Colonic mucosa (tissue), 4 donors: ENCODE measurements at regions not wholly inside any gene's neighbourhood (a gene's known extent, or its start where the extent isn't known, plus 50 kb on each side); places are given as distances from the start of the nearest gene placed in this dataset.

Experiments used
- DNase-seq: peaks from one replicate; pipeline ENCODE4 v3.0.0-alpha.2; 2020
- H3K27ac ChIP-seq: fragments of 200-600 bp; one replicate; pipeline ENCODE4 v1.8.0; 2021
- H3K27me3 ChIP-seq: fragments of 200-600 bp; one replicate; pipeline ENCODE4 v1.8.0; 2021
- H3K36me3 ChIP-seq: fragments of 200-600 bp; one replicate; pipeline ENCODE4 v1.8.0; 2021
- H3K4me1 ChIP-seq: fragments of 200-600 bp; one replicate; pipeline ENCODE4 v1.8.0; 2021; ENCODE audit warnings: mild to moderate bottlenecking
- H3K4me3 ChIP-seq: fragments of 200-600 bp; one replicate; pipeline ENCODE4 v1.8.0; 2021
- H3K9ac ChIP-seq, 2 donors: one replicate each; pipeline ENCODE4 v1.7.0; 2013; ENCODE audit warnings: control low read depth in 2 of 2, low read depth in 2 of 2, low read length in 2 of 2
- H3K9me3 ChIP-seq: fragments of 200-600 bp; one replicate; pipeline ENCODE4 v1.8.0; 2021
- intact Hi-C: fragments of 100-400 bp; cut with DNase I; formaldehyde crosslinking; loops from one replicate; pipeline ENCODE4 v1.14.1; 2022
- TF ChIP-seq, protein P1 (sequence below): fragments of 200-600 bp; IDR thresholded peaks from one replicate; pipeline ENCODE4 v1.8.0; 2022; ENCODE audit warnings: antibody characterized with exemption, mild to moderate bottlenecking
- donor health status: healthy.
- donor health status: DM: no; HTN: no; CAD: no.
- donor health status: DM: no; HTN: no; CAD: no.

DNA sequence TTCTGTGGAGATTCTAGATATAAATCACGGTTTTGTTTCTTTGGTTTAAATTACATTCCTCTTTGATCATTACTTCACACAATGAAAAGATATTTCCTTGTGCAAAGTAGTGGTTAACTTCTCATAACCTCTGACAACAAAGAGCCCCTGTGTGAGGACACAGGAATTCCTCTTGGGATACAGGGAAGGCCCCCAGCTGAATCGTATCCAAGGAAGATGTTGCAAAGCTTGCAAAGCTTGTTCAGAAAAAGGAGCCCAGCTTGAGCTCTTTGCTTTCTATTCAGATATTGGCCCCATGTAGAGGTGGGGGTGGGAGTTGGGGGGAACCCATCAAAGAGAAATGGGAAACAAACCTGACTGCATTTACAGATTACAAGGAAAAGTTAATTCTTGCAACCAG, 145.7 kb downstream of the RELL1 start:
- H3K27ac ChIP-seq = no peak overlapping the region
- no peak overlapping the region for H3K4me3 ChIP-seq
- TF ChIP-seq, protein P1, sequence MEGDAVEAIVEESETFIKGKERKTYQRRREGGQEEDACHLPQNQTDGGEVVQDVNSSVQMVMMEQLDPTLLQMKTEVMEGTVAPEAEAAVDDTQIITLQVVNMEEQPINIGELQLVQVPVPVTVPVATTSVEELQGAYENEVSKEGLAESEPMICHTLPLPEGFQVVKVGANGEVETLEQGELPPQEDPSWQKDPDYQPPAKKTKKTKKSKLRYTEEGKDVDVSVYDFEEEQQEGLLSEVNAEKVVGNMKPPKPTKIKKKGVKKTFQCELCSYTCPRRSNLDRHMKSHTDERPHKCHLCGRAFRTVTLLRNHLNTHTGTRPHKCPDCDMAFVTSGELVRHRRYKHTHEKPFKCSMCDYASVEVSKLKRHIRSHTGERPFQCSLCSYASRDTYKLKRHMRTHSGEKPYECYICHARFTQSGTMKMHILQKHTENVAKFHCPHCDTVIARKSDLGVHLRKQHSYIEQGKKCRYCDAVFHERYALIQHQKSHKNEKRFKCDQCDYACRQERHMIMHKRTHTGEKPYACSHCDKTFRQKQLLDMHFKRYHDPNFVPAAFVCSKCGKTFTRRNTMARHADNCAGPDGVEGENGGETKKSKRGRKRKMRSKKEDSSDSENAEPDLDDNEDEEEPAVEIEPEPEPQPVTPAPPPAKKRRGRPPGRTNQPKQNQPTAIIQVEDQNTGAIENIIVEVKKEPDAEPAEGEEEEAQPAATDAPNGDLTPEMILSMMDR = no peak
- intact Hi-C loops = no loop called here
- H3K36me3 ChIP-seq = no peaks in the 10 kb centered on the region
- no peaks in the 10 kb centered on the region for H3K4me1 ChIP-seq
- DNase-seq = no peak
- no peaks in the 10 kb centered on the region for H3K27me3 ChIP-seq
- no peaks in the 10 kb centered on the region for H3K9me3 ChIP-seq
- H3K9ac ChIP-seq = no peak overlapping the region

DNA sequence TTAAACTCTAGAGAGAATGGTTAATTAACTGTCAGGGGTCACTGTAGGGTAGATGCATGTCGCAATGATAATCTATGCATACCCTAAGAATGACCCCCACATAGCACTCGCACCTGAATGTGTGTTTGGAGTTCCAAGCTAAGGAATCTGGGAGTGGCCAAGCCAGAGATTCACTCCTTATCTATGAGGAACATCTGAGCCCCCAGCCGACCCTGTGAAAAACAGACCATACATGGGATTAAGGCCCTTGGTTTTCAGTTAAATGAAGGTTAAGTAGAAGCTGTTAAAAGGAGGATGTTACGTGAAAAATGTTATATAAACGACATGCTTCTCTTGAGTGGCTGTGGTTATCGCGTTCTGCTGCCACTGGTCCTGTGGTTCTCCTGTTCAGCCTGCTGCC, 147.2 kb downstream of the RELL1 start:
- Histone ChIP-seq H3K27ac (no peak overlapping the region), H3K36me3 (no peaks in the 10 kb centered on the region), H3K4me3 (no peak overlapping the region), H3K9ac (no peak overlapping the region), H3K9me3 (no peaks in the 10 kb centered on the region), H3K4me1 (no peaks in the 10 kb centered on the region), H3K27me3 (no peaks in the 10 kb centered on the region)
- DNase-seq = no peak
- TF ChIP-seq, protein P1 = no peak
- intact Hi-C loops = no loop called here

DNA sequence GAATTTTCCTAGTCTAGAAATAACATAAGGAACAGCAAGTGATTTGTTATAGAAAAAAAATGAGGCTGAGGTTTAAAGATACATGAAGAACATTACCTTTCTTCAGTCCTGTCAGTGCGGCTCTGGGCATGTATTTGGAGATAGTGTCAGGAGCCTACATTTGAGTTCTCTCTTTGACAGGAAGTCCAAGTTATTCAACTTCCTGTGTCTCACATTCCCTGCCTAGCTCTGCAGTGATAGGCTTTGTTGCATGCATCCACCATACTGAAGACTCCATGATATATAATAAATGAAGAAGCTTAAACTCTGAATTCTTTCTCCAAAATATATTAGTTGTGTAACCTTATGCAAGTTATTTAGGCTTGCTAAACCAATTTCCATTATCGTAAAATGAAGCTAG, 148.7 kb downstream of the RELL1 start:
- Histone ChIP-seq H3K4me3 (no peak overlapping the region), H3K27me3 (no peaks in the 10 kb centered on the region), H3K36me3 (no peaks in the 10 kb centered on the region), H3K27ac (no peak overlapping the region), H3K9ac (no peak overlapping the region), H3K4me1 (no peaks in the 10 kb centered on the region), H3K9me3 (no peaks in the 10 kb centered on the region)
- TF ChIP-seq, protein P1 = no peak
- intact Hi-C loops = no loop called here
- DNase-seq = no peak

DNA sequence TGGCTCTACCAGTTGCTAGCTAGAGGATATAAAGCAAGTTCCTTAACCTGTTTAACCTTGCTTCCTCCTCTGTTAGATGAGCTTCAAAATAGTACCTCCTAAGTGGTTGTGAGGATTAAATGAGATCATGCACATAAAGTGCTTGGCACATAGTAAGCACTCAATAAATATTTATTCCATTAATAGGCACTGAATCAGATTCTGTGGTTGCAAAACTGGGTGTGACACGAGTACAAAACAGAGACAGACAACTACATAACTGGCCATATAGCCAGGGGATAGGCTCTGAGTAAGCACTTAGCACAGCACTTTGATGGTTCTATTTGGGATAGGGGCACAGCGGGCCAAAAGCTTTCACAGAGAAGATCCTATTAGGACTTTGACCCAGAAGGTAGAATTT, 150.3 kb downstream of the RELL1 start:
- DNase-seq = no peak
- TF ChIP-seq, protein P1 = no peak
- no peak overlapping the region for H3K9ac ChIP-seq
- no peaks in the 10 kb centered on the region for H3K27me3 ChIP-seq
- no peaks in the 10 kb centered on the region for H3K9me3 ChIP-seq
- no peak overlapping the region for H3K4me3 ChIP-seq
- intact Hi-C loops = no loop called here
- no peak overlapping the region for H3K27ac ChIP-seq
- no peaks in the 10 kb centered on the region for H3K36me3 ChIP-seq
- no peaks in the 10 kb centered on the region for H3K4me1 ChIP-seq

DNA sequence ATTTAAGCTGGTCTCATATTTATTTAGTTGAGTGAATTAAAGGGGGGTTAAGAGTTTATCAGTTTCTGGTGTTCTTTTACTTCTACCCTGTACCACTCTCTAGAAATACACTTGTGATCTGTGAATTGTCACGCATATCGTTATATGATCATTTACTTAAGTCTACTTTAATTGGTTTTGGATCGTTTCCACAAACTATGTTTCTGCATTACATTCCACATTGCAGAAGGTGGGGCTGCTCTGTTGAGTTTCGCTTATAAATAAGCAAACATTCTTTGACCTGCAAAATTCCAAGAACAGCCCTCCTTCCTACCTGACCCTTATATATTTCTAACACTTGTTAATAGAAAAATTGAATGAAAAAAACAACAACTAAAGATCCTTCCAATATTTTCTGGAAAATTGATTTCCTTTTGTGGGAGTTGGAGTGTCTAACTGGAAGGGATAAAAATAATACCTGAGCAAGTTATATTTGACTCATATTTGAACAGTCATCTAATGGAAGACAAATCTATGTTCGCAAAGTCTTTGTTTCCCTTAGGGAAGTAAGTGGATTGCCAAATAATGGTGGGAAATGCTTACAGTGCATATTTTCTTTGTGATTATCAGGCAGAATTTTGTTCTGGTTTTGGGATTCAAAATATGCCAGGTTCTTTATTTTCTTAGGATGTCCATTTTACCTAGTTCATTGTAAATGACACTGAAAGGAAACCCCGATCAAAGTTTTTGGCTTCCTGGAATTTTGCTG, 152.7 kb downstream of the RELL1 start:
- no peak overlapping the region for H3K9ac ChIP-seq
- H3K36me3 ChIP-seq = no peaks in the 10 kb centered on the region
- H3K4me3 ChIP-seq = no peak overlapping the region
- no peak for DNase-seq
- no peaks in the 10 kb centered on the region for H3K4me1 ChIP-seq
- no peak overlapping the region for H3K27ac ChIP-seq
- intact Hi-C loops = no loop called here
- H3K27me3 ChIP-seq = no peaks in the 10 kb centered on the region
- no peaks in the 10 kb centered on the region for H3K9me3 ChIP-seq
- TF ChIP-seq, protein P1 = no peak
